HCEC 1CT (cell line): ENCODE measurements at regions not wholly inside any gene's neighbourhood (a gene's known extent, or its start where the extent isn't known, plus 50 kb on each side); places are given as distances from the start of the nearest gene placed in this dataset.
A peak's percentile ranks its signal among the peaks of the same experiment; 100 is the strongest.

Experiments
- DNase-seq: peaks from one replicate; pipeline ENCODE4 v3.0.0-alpha.2; 2017

- no peak for DNase-seq
These were observed 779.7 kb downstream of the USP25 start for GRCh38 chr21:16509476-16509875.

GRCh38 chr21:16514316-16514715 is 784.5 kb downstream of the USP25 start:
- DNase-seq: no peak

GRCh38 chr21:16517383-16517782 is 787.6 kb downstream of the USP25 start:
- no peak for DNase-seq

- DNase-seq: no peak
These were observed 789.3 kb downstream of the USP25 start for GRCh38 chr21:16519036-16519435.

- no peak for DNase-seq
These were observed 789.9 kb downstream of the USP25 start for GRCh38 chr21:16519644-16520043.

GRCh38 chr21:16522548-16522947 is 792.8 kb downstream of the USP25 start:
- peak; percentile 46 for DNase-seq

- no peak for DNase-seq
These were observed 800.9 kb downstream of the USP25 start for GRCh38 chr21:16530656-16531055.

- peak; percentile 8 for DNase-seq
These were observed 803.1 kb downstream of the USP25 start for GRCh38 chr21:16532840-16533239.

GRCh38 chr21:16533692-16534407 is 804.1 kb downstream of the USP25 start:
- peak; percentile 22 for DNase-seq

- no peak for DNase-seq
These were observed 804.8 kb downstream of the USP25 start for GRCh38 chr21:16534408-16535101.

- DNase-seq: peak; percentile 11
These were observed 805.3 kb downstream of the USP25 start for GRCh38 chr21:16535102-16535422.

- DNase-seq: no peak
These were observed 805.8 kb downstream of the USP25 start for GRCh38 chr21:16535626-16536025.

- DNase-seq: no peak
These were observed 806.4 kb downstream of the USP25 start for GRCh38 chr21:16536140-16536539.

GRCh38 chr21:16536643-16537434 is 807.1 kb downstream of the USP25 start:
- no peak for DNase-seq

- DNase-seq: no peak
These were observed 807.7 kb downstream of the USP25 start for GRCh38 chr21:16537501-16537900.

GRCh38 chr21:16538405-16538804 is 808.6 kb downstream of the USP25 start:
- no peak for DNase-seq

GRCh38 chr21:16538936-16539440 is 809.2 kb downstream of the USP25 start:
- DNase-seq: no peak

- DNase-seq: no peak
These were observed 811.4 kb downstream of the USP25 start for GRCh38 chr21:16540966-16541727.

GRCh38 chr21:16550118-16550517 is 820.3 kb downstream of the USP25 start:
- no peak for DNase-seq

- no peak for DNase-seq
These were observed 821.3 kb downstream of the USP25 start for GRCh38 chr21:16550917-16551741.

GRCh38 chr21:16552880-16553279 is 823.1 kb downstream of the USP25 start:
- no peak for DNase-seq

GRCh38 chr21:16554503-16554902 is 824.7 kb downstream of the USP25 start:
- DNase-seq: no peak
